PC-3 (cell line): ENCODE measurements at regions not wholly inside any gene's neighbourhood (a gene's known extent, or its start where the extent isn't known, plus 50 kb on each side); places are given as distances from the start of the nearest gene placed in this dataset.

Experiments used
- CTCF ChIP-seq: fragments of 300-600 bp; sonication (generic); conservative IDR thresholded peaks from 2 replicates; pipeline ENCODE4 v1.5.1; 2017; ENCODE audit warnings: antibody characterized with exemption, low read depth, mild to moderate bottlenecking, low read length
- EZH2 ChIP-seq: fragments of 300-600 bp; sonication (generic); IDR thresholded peaks from one replicate; pipeline ENCODE4 v1.6.1; 2017; ENCODE audit warnings: antibody characterized with exemption, mild to moderate bottlenecking, low read length; ENCODE audit not compliant: unreplicated experiment
- EZH2phosphoT487 ChIP-seq: fragments of 300-600 bp; sonication (generic); IDR thresholded peaks from 2 replicates; pipeline ENCODE4 v1.6.1; 2018; ENCODE audit warnings: mild to moderate bottlenecking, antibody characterized with exemption, low read length, borderline replicate concordance

GRCh38 chr2:16278421-16279200 lies 338.3 kb downstream of the MYCN start:
- TF ChIP-seq CTCF (no peak), EZH2 (no peak), EZH2phosphoT487 (no peak)
